K562 (cell line): ENCODE measurements at regions not wholly inside any gene's neighbourhood (a gene's known extent, or its start where the extent isn't known, plus 50 kb on each side); places are given as distances from the start of the nearest gene placed in this dataset.

Source experiments
- BRF2 ChIP-seq: IDR thresholded peaks from 3 replicates; pipeline ENCODE4 v1.6.1; 2011; ENCODE audit warnings: borderline replicate concordance, mild to moderate bottlenecking; ENCODE audit not compliant: insufficient read length, insufficient read depth
- HMG20A ChIP-seq: fragments of 450-650 bp; formaldehyde crosslinking; conservative IDR thresholded peaks from 2 replicates; pipeline ENCODE4 v1.4.0; 2020; ENCODE audit warnings: mild to moderate bottlenecking, mixed read lengths
- MYC ChIP-seq, 2 experiments: fragments of 250-450 bp in 1 of 2; sonication (Bioruptor Pico) in 1 of 2; IDR thresholded peaks; 2 replicates each; pipeline versions ENCODE4 v1.5.1 to v1.6.1; 2012 to 2021; ENCODE audit warnings: low read depth in 2 of 2, borderline replicate concordance in 1 of 2, improper control_type of control experiment in 1 of 2, low read length in 1 of 2, mild to moderate bottlenecking in 1 of 2, moderate library complexity in 1 of 2
- TCF7 ChIP-seq: sonication (generic); IDR thresholded peaks from 2 replicates; pipeline ENCODE4 v1.6.1; 2016; ENCODE audit warnings: antibody characterized with exemption, borderline replicate concordance
- TF ChIP-seq, protein P1 (sequence below), 2 experiments: fragments of 450-650 bp in 1 of 2; sonication (generic) in 1 of 2; formaldehyde crosslinking in 1 of 2; IDR thresholded peaks; 2 replicates each; pipeline versions ENCODE4 v1.7.1 to v1.9.0; 2016 to 2022; ENCODE audit warnings: inconsistent platforms in 1 of 2, mild to moderate bottlenecking in 1 of 2, missing genetic modification reagents in 1 of 2

DNA sequence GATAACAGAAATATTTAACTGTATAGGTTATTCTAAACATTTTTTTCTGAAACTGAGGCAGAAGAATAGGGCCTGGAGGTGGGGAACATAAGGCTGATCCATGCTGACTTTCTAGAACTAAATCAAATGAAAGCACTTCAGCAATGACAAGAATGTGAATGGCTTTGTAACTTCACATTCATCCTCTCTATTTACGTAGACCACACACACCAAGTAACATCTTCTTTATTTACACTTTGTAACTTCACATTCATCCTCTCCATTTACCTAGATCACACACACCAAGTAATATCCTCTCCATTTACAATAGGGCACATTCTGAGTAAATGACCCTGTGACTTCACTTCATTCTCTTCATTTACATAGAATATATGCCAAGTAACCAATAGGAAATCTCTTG lies 251.8 kb upstream of the CDH9 start:
- no peak for TF ChIP-seq BRF2
- TF ChIP-seq MYC (IDR thresholded peaks at IDR 0.05; ENCODE audit: low read depth, low read length): no peak
- no peak for TF ChIP-seq MYC (CRISPR knock-in tag; IDR thresholded peaks at IDR 0.05; ENCODE audit: borderline replicate concordance, low read depth)
- TF ChIP-seq TCF7: no peak
- TF ChIP-seq HMG20A: no peak
- TF ChIP-seq, protein P1, sequence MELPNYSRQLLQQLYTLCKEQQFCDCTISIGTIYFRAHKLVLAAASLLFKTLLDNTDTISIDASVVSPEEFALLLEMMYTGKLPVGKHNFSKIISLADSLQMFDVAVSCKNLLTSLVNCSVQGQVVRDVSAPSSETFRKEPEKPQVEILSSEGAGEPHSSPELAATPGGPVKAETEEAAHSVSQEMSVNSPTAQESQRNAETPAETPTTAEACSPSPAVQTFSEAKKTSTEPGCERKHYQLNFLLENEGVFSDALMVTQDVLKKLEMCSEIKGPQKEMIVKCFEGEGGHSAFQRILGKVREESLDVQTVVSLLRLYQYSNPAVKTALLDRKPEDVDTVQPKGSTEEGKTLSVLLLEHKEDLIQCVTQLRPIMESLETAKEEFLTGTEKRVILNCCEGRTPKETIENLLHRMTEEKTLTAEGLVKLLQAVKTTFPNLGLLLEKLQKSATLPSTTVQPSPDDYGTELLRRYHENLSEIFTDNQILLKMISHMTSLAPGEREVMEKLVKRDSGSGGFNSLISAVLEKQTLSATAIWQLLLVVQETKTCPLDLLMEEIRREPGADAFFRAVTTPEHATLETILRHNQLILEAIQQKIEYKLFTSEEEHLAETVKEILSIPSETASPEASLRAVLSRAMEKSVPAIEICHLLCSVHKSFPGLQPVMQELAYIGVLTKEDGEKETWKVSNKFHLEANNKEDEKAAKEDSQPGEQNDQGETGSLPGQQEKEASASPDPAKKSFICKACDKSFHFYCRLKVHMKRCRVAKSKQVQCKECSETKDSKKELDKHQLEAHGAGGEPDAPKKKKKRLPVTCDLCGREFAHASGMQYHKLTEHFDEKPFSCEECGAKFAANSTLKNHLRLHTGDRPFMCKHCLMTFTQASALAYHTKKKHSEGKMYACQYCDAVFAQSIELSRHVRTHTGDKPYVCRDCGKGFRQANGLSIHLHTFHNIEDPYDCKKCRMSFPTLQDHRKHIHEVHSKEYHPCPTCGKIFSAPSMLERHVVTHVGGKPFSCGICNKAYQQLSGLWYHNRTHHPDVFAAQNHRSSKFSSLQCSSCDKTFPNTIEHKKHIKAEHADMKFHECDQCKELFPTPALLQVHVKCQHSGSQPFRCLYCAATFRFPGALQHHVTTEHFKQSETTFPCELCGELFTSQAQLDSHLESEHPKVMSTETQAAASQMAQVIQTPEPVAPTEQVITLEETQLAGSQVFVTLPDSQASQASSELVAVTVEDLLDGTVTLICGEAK (IDR thresholded peaks at IDR 0.05): no peak
- TF ChIP-seq, protein P1 (CRISPR knock-in tag; IDR thresholded peaks at IDR 0.05): no peak
